ENCODE measurements at regions not wholly inside any gene's neighbourhood (a gene's known extent, or its start where the extent isn't known, plus 50 kb on each side); places are given as distances from the start of the nearest gene placed in this dataset.
A peak's percentile ranks its signal among the peaks of the same experiment; 100 is the strongest.

- Histone ChIP-seq H3K27ac (ENCODE audit: low read length) (no peak overlapping the region), H3K4me3 (ENCODE audit: low read length) (no peak overlapping the region), H3K27me3 (ENCODE audit: control insufficient read depth, insufficient read depth, low read length) (no peaks in the 10 kb centered on the region), H3K4me1 (ENCODE audit: control insufficient read depth, insufficient read depth, low read length) (no peaks in the 10 kb centered on the region), H3K36me3 (ENCODE audit: control insufficient read depth, insufficient read depth, low read length) (no peaks in the 10 kb centered on the region), H3K9me3 (ENCODE audit: control insufficient read depth, low read depth, low read length) (no peaks in the 10 kb centered on the region)
- no peak for DNase-seq
Observed at GRCh38 chr3:168997488-168997887, 666.0 kb downstream of the MECOM start.

GRCh38 chr3:168996622-168997021, 666.9 kb downstream of the MECOM start:
- Histone ChIP-seq H3K9me3 (ENCODE audit: control insufficient read depth, low read depth, low read length) (no peaks in the 10 kb centered on the region), H3K27me3 (ENCODE audit: control insufficient read depth, insufficient read depth, low read length) (no peaks in the 10 kb centered on the region), H3K4me3 (ENCODE audit: low read length) (no peak overlapping the region), H3K4me1 (ENCODE audit: control insufficient read depth, insufficient read depth, low read length) (no peaks in the 10 kb centered on the region), H3K27ac (ENCODE audit: low read length) (no peak overlapping the region), H3K36me3 (ENCODE audit: control insufficient read depth, insufficient read depth, low read length) (no peaks in the 10 kb centered on the region)
- WGBS (ENCODE audit: insufficient coverage, low lambda C conversion rate): 33% methylated on average over 1 of the region's 3 CpGs
- DNase-seq: peak; percentile 69 to 85

- Histone ChIP-seq H3K9me3 (ENCODE audit: control insufficient read depth, low read depth, low read length) (no peaks in the 10 kb centered on the region), H3K4me1 (ENCODE audit: control insufficient read depth, insufficient read depth, low read length) (no peaks in the 10 kb centered on the region), H3K36me3 (ENCODE audit: control insufficient read depth, insufficient read depth, low read length) (no peaks in the 10 kb centered on the region), H3K27ac (ENCODE audit: low read length) (no peak overlapping the region), H3K27me3 (ENCODE audit: control insufficient read depth, insufficient read depth, low read length) (no peaks in the 10 kb centered on the region), H3K4me3 (ENCODE audit: low read length) (no peak overlapping the region)
- WGBS (ENCODE audit: insufficient coverage, low lambda C conversion rate): 86% methylated on average over 2 of the region's 6 CpGs
- DNase-seq: no peak
Observed at GRCh38 chr3:168995129-168995528, 668.4 kb downstream of the MECOM start.

GRCh38 chr3:168991803-168992202, 671.7 kb downstream of the MECOM start:
- Histone ChIP-seq H3K9me3 (ENCODE audit: control insufficient read depth, low read depth, low read length) (no peaks in the 10 kb centered on the region), H3K4me1 (ENCODE audit: control insufficient read depth, insufficient read depth, low read length) (no peaks in the 10 kb centered on the region), H3K27me3 (ENCODE audit: control insufficient read depth, insufficient read depth, low read length) (no peaks in the 10 kb centered on the region), H3K4me3 (ENCODE audit: low read length) (no peak overlapping the region), H3K27ac (ENCODE audit: low read length) (no peak overlapping the region), H3K36me3 (ENCODE audit: control insufficient read depth, insufficient read depth, low read length) (no peaks in the 10 kb centered on the region)
- DNase-seq: no peak

GRCh38 chr3:168990621-168991020, 672.9 kb downstream of the MECOM start:
- WGBS (ENCODE audit: insufficient coverage, low lambda C conversion rate): 81% methylated on average over 3 of the region's 3 CpGs
- no peaks in the 10 kb centered on the region for H3K36me3 ChIP-seq (ENCODE audit: control insufficient read depth, insufficient read depth, low read length)
- DNase-seq: no peak
- H3K27me3 ChIP-seq (ENCODE audit: control insufficient read depth, insufficient read depth, low read length): no peaks in the 10 kb centered on the region
- H3K27ac ChIP-seq (ENCODE audit: low read length): no peak overlapping the region
- no peak overlapping the region for H3K4me3 ChIP-seq (ENCODE audit: low read length)
- H3K9me3 ChIP-seq (ENCODE audit: control insufficient read depth, low read depth, low read length): no peaks in the 10 kb centered on the region
- H3K4me1 ChIP-seq (ENCODE audit: control insufficient read depth, insufficient read depth, low read length): no peaks in the 10 kb centered on the region

GRCh38 chr3:168990134-168990533, 673.4 kb downstream of the MECOM start:
- no CpG with 5 or more reads among the region's 2 CpGs for WGBS (ENCODE audit: insufficient coverage, low lambda C conversion rate)
- DNase-seq: no peak
- no peaks in the 10 kb centered on the region for H3K27me3 ChIP-seq (ENCODE audit: control insufficient read depth, insufficient read depth, low read length)
- H3K36me3 ChIP-seq (ENCODE audit: control insufficient read depth, insufficient read depth, low read length): no peaks in the 10 kb centered on the region
- H3K4me3 ChIP-seq (ENCODE audit: low read length): no peak overlapping the region
- no peaks in the 10 kb centered on the region for H3K4me1 ChIP-seq (ENCODE audit: control insufficient read depth, insufficient read depth, low read length)
- H3K27ac ChIP-seq (ENCODE audit: low read length): no peak overlapping the region
- no peaks in the 10 kb centered on the region for H3K9me3 ChIP-seq (ENCODE audit: control insufficient read depth, low read depth, low read length)

- Histone ChIP-seq H3K27ac (ENCODE audit: low read length) (no peak overlapping the region), H3K4me3 (ENCODE audit: low read length) (no peak overlapping the region), H3K36me3 (ENCODE audit: control insufficient read depth, insufficient read depth, low read length) (no peaks in the 10 kb centered on the region), H3K27me3 (ENCODE audit: control insufficient read depth, insufficient read depth, low read length) (no peaks in the 10 kb centered on the region), H3K9me3 (ENCODE audit: control insufficient read depth, low read depth, low read length) (no peaks in the 10 kb centered on the region), H3K4me1 (ENCODE audit: control insufficient read depth, insufficient read depth, low read length) (no peaks in the 10 kb centered on the region)
- no peak for DNase-seq
- 100% methylated on average over 1 of the region's 5 CpGs for WGBS (ENCODE audit: insufficient coverage, low lambda C conversion rate)
Observed at GRCh38 chr3:168989396-168989795, 674.1 kb downstream of the MECOM start.

- WGBS (ENCODE audit: insufficient coverage, low lambda C conversion rate): no CpG with 5 or more reads among the region's 1 CpG
- DNase-seq: no peak
- Histone ChIP-seq H3K27me3 (ENCODE audit: control insufficient read depth, insufficient read depth, low read length) (no peaks in the 10 kb centered on the region), H3K4me3 (ENCODE audit: low read length) (no peak overlapping the region), H3K9me3 (ENCODE audit: control insufficient read depth, low read depth, low read length) (no peaks in the 10 kb centered on the region), H3K36me3 (ENCODE audit: control insufficient read depth, insufficient read depth, low read length) (no peaks in the 10 kb centered on the region), H3K27ac (ENCODE audit: low read length) (no peak overlapping the region), H3K4me1 (ENCODE audit: control insufficient read depth, insufficient read depth, low read length) (no peaks in the 10 kb centered on the region)
Observed at GRCh38 chr3:168988853-168989252, 674.7 kb downstream of the MECOM start.

GRCh38 chr3:168984872-168985271, 678.6 kb downstream of the MECOM start:
- Histone ChIP-seq H3K4me1 (ENCODE audit: control insufficient read depth, insufficient read depth, low read length) (no peaks in the 10 kb centered on the region), H3K27me3 (ENCODE audit: control insufficient read depth, insufficient read depth, low read length) (no peaks in the 10 kb centered on the region), H3K4me3 (ENCODE audit: low read length) (no peak overlapping the region), H3K36me3 (ENCODE audit: control insufficient read depth, insufficient read depth, low read length) (no peaks in the 10 kb centered on the region), H3K9me3 (ENCODE audit: control insufficient read depth, low read depth, low read length) (no peaks in the 10 kb centered on the region), H3K27ac (ENCODE audit: low read length) (no peak overlapping the region)
- WGBS (ENCODE audit: insufficient coverage, low lambda C conversion rate): 80% methylated on average over 1 of the region's 1 CpG
- DNase-seq: no peak

- DNase-seq: no peak
- WGBS (ENCODE audit: insufficient coverage, low lambda C conversion rate): 86% methylated on average over 1 of the region's 1 CpG
Observed at GRCh38 chr3:168983046-168983445, 680.5 kb downstream of the MECOM start.

GRCh38 chr3:168981396-168981795, 682.1 kb downstream of the MECOM start:
- no peak overlapping the region for H3K4me3 ChIP-seq (ENCODE audit: low read length)
- H3K4me1 ChIP-seq (ENCODE audit: control insufficient read depth, insufficient read depth, low read length): no peaks in the 10 kb centered on the region
- no peaks in the 10 kb centered on the region for H3K9me3 ChIP-seq (ENCODE audit: control insufficient read depth, low read depth, low read length)
- WGBS (ENCODE audit: insufficient coverage, low lambda C conversion rate): 92% methylated on average over 2 of the region's 4 CpGs
- no peaks in the 10 kb centered on the region for H3K36me3 ChIP-seq (ENCODE audit: control insufficient read depth, insufficient read depth, low read length)
- no peak overlapping the region for H3K27ac ChIP-seq (ENCODE audit: low read length)
- H3K27me3 ChIP-seq (ENCODE audit: control insufficient read depth, insufficient read depth, low read length): peaks cover 6% of the 10 kb centered on the region
- DNase-seq: no peak

More at GRCh38 chr3:168983046-168983445, 680.5 kb downstream of the MECOM start:
- H3K27me3 ChIP-seq (ENCODE audit: control insufficient read depth, insufficient read depth, low read length): no peaks in the 10 kb centered on the region
- H3K9me3 ChIP-seq (ENCODE audit: control insufficient read depth, low read depth, low read length): no peaks in the 10 kb centered on the region
- H3K36me3 ChIP-seq (ENCODE audit: control insufficient read depth, insufficient read depth, low read length): no peaks in the 10 kb centered on the region
- no peaks in the 10 kb centered on the region for H3K4me1 ChIP-seq (ENCODE audit: control insufficient read depth, insufficient read depth, low read length)
- no peak overlapping the region for H3K27ac ChIP-seq (ENCODE audit: low read length)
- H3K4me3 ChIP-seq (ENCODE audit: low read length): no peak overlapping the region

All from large intestine (tissue), 3 donors.